Activated CD4-positive, alpha-beta memory T cell treated with anti-CD3 and anti-CD28 coated beads for 36 hours (primary cell): ENCODE measurements at regions not wholly inside any gene's neighbourhood (a gene's known extent, or its start where the extent isn't known, plus 50 kb on each side); places are given as distances from the start of the nearest gene placed in this dataset.

ENCODE experiments used
- CTCF ChIA-PET: fragments of 350-600 bp; sonication (Branson Sonifier 250); formaldehyde crosslinking; loops from one replicate; lab custom pipeline; 2021; ENCODE audit warnings: antibody characterized with exemption, inconsistent platforms; lab: Charles Lee
- POLR2A ChIA-PET: fragments of 350-600 bp; sonication (Branson Sonifier 250); formaldehyde crosslinking; loops from one replicate; lab custom pipeline; 2021; ENCODE audit warnings: antibody characterized with exemption; lab: Charles Lee
- DNase-seq: peaks from one replicate; pipeline ENCODE4 v3.0.0-alpha.2; 2020
- H3K27ac Mint-ChIP-seq: one replicate; pipeline ENCODE4 v1.8.0; 2021; ENCODE audit warnings: mixed read lengths
- H3K27me3 Mint-ChIP-seq: one replicate; pipeline ENCODE4 v1.8.0; 2021; ENCODE audit warnings: mixed read lengths
- H3K36me3 Mint-ChIP-seq: one replicate; pipeline ENCODE4 v1.8.0; 2021; ENCODE audit warnings: mixed read lengths
- H3K4me1 Mint-ChIP-seq: one replicate; pipeline ENCODE4 v1.8.0; 2021; ENCODE audit warnings: low read depth, mixed read lengths
- H3K4me3 Mint-ChIP-seq: one replicate; pipeline ENCODE4 v1.8.0; 2021; ENCODE audit warnings: mild to moderate bottlenecking, mixed read lengths
- H3K9me3 Mint-ChIP-seq: one replicate; pipeline ENCODE4 v1.8.0; 2021; ENCODE audit warnings: mixed read lengths
- intact Hi-C: fragments of 100-400 bp; cut with micrococcal nuclease; formaldehyde crosslinking; loops from one replicate; pipeline ENCODE4 v1.15.1; 2023

- no peak overlapping the region for H3K27ac Mint-ChIP-seq
- CTCF ChIA-PET: interaction anchor here (0.6 kb wide), 1 partner anchor 14 kb away, joined by 3 read pairs; no protein-coding TSS in a partner anchor
- no peaks in the 10 kb centered on the region for H3K4me1 Mint-ChIP-seq
- POLR2A ChIA-PET: interaction anchor here (0.7 kb wide), 1 partner anchor 148 kb away, joined by 3 read pairs; no protein-coding TSS in a partner anchor
- H3K4me3 Mint-ChIP-seq: no peak overlapping the region
- H3K36me3 Mint-ChIP-seq: no peaks in the 10 kb centered on the region
- no peak for DNase-seq
- H3K27me3 Mint-ChIP-seq: peaks cover 24% of the 10 kb centered on the region
- intact Hi-C loops: no loop called here
- no peaks in the 10 kb centered on the region for H3K9me3 Mint-ChIP-seq
Measured at GRCh38 chr20:63062188-63063140, 55.7 kb upstream of the BHLHE23 start.

GRCh38 chr20:63061771-63062100 is 55.0 kb upstream of the BHLHE23 start:
- H3K9me3 Mint-ChIP-seq: no peaks in the 10 kb centered on the region
- no peaks in the 10 kb centered on the region for H3K4me1 Mint-ChIP-seq
- H3K27me3 Mint-ChIP-seq: peaks cover 20% of the 10 kb centered on the region
- H3K27ac Mint-ChIP-seq: no peak overlapping the region
- no peak for DNase-seq
- H3K36me3 Mint-ChIP-seq: no peaks in the 10 kb centered on the region
- intact Hi-C loops: no loop called here
- no peak overlapping the region for H3K4me3 Mint-ChIP-seq
- ChIA-PET CTCF (no interaction called here), POLR2A (no interaction called here)

- Mint-ChIP-seq H3K36me3 (no peaks in the 10 kb centered on the region), H3K9me3 (no peaks in the 10 kb centered on the region), H3K27me3 (peaks cover 19% of the 10 kb centered on the region), H3K27ac (no peak overlapping the region), H3K4me1 (no peaks in the 10 kb centered on the region), H3K4me3 (no peak overlapping the region)
- DNase-seq: no peak
- ChIA-PET CTCF (no interaction called here), POLR2A (no interaction called here)
- intact Hi-C loops: no loop called here
Measured at GRCh38 chr20:63061051-63061770, 54.4 kb upstream of the BHLHE23 start.

- H3K4me3 Mint-ChIP-seq: no peak overlapping the region
- no peaks in the 10 kb centered on the region for H3K9me3 Mint-ChIP-seq
- no peaks in the 10 kb centered on the region for H3K36me3 Mint-ChIP-seq
- no peaks in the 10 kb centered on the region for H3K4me1 Mint-ChIP-seq
- H3K27me3 Mint-ChIP-seq: peaks cover 18% of the 10 kb centered on the region
- intact Hi-C loops: no loop called here
- H3K27ac Mint-ChIP-seq: no peak overlapping the region
- ChIA-PET POLR2A (no interaction called here), CTCF (no interaction called here)
- DNase-seq: no peak
Measured at GRCh38 chr20:63060057-63060991, 53.6 kb upstream of the BHLHE23 start.

DNA sequence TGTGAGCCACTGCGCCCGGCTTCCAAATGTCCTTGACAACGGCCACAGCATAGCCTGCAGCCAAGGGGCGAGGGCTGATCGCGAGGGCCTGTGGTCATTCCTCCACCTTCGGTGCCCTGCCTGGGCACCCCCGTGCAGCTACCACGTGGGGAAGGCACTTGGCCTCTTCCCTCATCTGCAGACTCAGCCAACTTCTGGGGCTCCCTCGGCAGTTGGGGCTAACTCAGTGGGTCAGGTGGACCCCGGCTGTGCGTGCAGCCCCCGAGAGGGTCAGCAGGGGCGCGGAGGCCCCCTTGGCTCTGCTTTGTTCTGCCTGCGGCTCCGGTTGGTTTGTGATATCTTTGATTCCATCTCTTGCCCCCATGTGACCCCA is 52.9 kb upstream of the BHLHE23 start:
- CTCF ChIA-PET: no interaction called here
- POLR2A ChIA-PET: no interaction called here
- intact Hi-C loops: loop anchor here (5.0 kb wide), 1 partner anchor 123 kb away; no protein-coding TSS in a partner anchor
- Mint-ChIP-seq H3K27me3 (peaks cover 18% of the 10 kb centered on the region), H3K9me3 (no peaks in the 10 kb centered on the region), H3K4me3 (no peak overlapping the region), H3K4me1 (no peaks in the 10 kb centered on the region), H3K36me3 (no peaks in the 10 kb centered on the region), H3K27ac (no peak overlapping the region)
- DNase-seq: no peak

- H3K4me1 Mint-ChIP-seq: no peaks in the 10 kb centered on the region
- intact Hi-C loops: loop anchor here (5.0 kb wide), 1 partner anchor 123 kb away; no protein-coding TSS in a partner anchor
Measured at GRCh38 chr20:63058696-63059335, 52.1 kb upstream of the BHLHE23 start.

GRCh38 chr20:63057171-63058117 is 50.7 kb upstream of the BHLHE23 start:
- no peak for DNase-seq
- ChIA-PET POLR2A (no interaction called here), CTCF (interaction anchor here (0.6 to 1.7 kb wide), 4 partner anchors 103 to 158 kb away, joined by 3 to 7 read pairs (median 3); no protein-coding TSS in a partner anchor)
- intact Hi-C loops: loop anchor here (5.0 kb wide), 1 partner anchor 125 kb away; no protein-coding TSS in a partner anchor
- Mint-ChIP-seq H3K4me1 (no peaks in the 10 kb centered on the region), H3K27ac (no peak overlapping the region), H3K36me3 (no peaks in the 10 kb centered on the region), H3K9me3 (no peaks in the 10 kb centered on the region), H3K4me3 (no peak overlapping the region), H3K27me3 (peaks cover 17% of the 10 kb centered on the region)

More at GRCh38 chr20:63058696-63059335, 52.1 kb upstream of the BHLHE23 start:
- Mint-ChIP-seq H3K36me3 (no peaks in the 10 kb centered on the region), H3K27me3 (peaks cover 19% of the 10 kb centered on the region), H3K27ac (no peak overlapping the region), H3K9me3 (no peaks in the 10 kb centered on the region), H3K4me3 (no peak overlapping the region)
- ChIA-PET CTCF (no interaction called here), POLR2A (no interaction called here)
- DNase-seq: no peak

GRCh38 chr20:63056236-63057170 is 49.7 kb upstream of the BHLHE23 start:
- POLR2A ChIA-PET: no interaction called here
- Mint-ChIP-seq H3K36me3 (no peaks in the 10 kb centered on the region), H3K4me3 (no peak overlapping the region), H3K27ac (no peak overlapping the region), H3K4me1 (no peaks in the 10 kb centered on the region), H3K27me3 (peaks cover 15% of the 10 kb centered on the region), H3K9me3 (no peaks in the 10 kb centered on the region)
- peak; percentile 66 for DNase-seq
- intact Hi-C loops: loop anchor here (5.0 kb wide), 1 partner anchor 126 kb away; no protein-coding TSS in a partner anchor
- CTCF ChIA-PET: interaction anchor here (0.6 to 1.7 kb wide), 8 partner anchors 45 to 167 kb away, joined by 3 to 7 read pairs (median 3); no protein-coding TSS in a partner anchor
